Activated naive CD8-positive, alpha-beta T cell treated with anti-CD3 and anti-CD28 coated beads, Interleukin-2, amount 50 U/mL, for 24 hours (primary cell): ENCODE measurements at regions not wholly inside any gene's neighbourhood (a gene's known extent, or its start where the extent isn't known, plus 50 kb on each side); places are given as distances from the start of the nearest gene placed in this dataset.
"Not testable (repeated sequence)": the region's sequence is repeated elsewhere in the genome, so short reads cannot be mapped to it uniquely, and the experiment has no call there.

Experiments used
- ATAC-seq: fragments of 150-1000 bp; cut with Tn5 transposase; one replicate; pipeline ENCODE4 v1.10.0; 2021
- DNase-seq: peaks from one replicate; pipeline ENCODE4 v3.0.0; 2021
- H3K27ac Mint-ChIP-seq: one replicate; pipeline ENCODE4 v1.8.0; 2021; ENCODE audit warnings: mild to moderate bottlenecking, mixed read lengths
- H3K27me3 Mint-ChIP-seq: one replicate; pipeline ENCODE4 v1.8.0; 2021; ENCODE audit warnings: mixed read lengths
- H3K36me3 Mint-ChIP-seq: one replicate; pipeline ENCODE4 v1.8.0; 2021; ENCODE audit warnings: low read depth, mixed read lengths
- H3K4me1 Mint-ChIP-seq: one replicate; pipeline ENCODE4 v1.8.0; 2021; ENCODE audit warnings: mixed read lengths
- H3K4me3 Mint-ChIP-seq: one replicate; pipeline ENCODE4 v1.8.0; 2021; ENCODE audit warnings: mild to moderate bottlenecking, moderate library complexity, mixed read lengths
- H3K9me3 Mint-ChIP-seq: one replicate; pipeline ENCODE4 v1.8.0; 2021; ENCODE audit warnings: mixed read lengths

DNA sequence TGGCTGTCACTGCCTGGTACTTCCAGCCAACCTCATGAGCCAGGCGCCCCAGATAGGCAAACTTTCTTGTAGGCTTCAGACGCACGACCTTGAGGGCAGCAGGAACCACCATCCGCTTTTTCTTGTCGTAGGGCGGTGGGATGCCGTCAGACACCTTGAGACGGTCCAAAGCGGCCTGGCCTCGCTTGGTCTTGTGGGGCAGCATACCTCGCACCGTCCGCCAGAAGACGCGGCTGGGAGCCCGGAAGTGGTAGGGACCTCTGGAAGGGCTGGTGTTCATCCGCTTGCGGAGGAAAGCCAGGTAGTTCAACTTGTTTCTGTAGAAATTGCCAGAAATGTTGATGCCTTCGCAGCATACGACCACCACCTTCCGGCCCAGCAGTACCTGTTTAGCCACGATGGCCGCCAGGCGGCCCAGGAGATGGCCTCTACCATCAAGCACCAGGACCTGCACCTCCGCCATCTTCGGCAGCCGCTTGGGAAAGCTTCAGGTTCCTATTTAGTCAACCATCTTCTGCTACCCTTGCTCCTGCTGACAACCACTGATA lies 1412.3 kb downstream of the OLFM4 start:
- H3K4me3 Mint-ChIP-seq, ATAC-seq, H3K27ac Mint-ChIP-seq, H3K4me1 Mint-ChIP-seq, H3K36me3 Mint-ChIP-seq, H3K27me3 Mint-ChIP-seq, DNase-seq: not testable (repeated sequence)
- peaks cover 27% of the 10 kb centered on the region for H3K9me3 Mint-ChIP-seq

- no peak overlapping the region for H3K4me3 Mint-ChIP-seq
- no peaks in the 10 kb centered on the region for H3K27me3 Mint-ChIP-seq
- peaks cover 19% of the 10 kb centered on the region for H3K9me3 Mint-ChIP-seq
- ATAC-seq, result no peak
- DNase-seq, result no peak
- no peak overlapping the region for H3K27ac Mint-ChIP-seq
- H3K4me1 Mint-ChIP-seq, result no peaks in the 10 kb centered on the region
- no peaks in the 10 kb centered on the region for H3K36me3 Mint-ChIP-seq
Measured at GRCh38 chr13:54445453-54445852, 1416.8 kb downstream of the OLFM4 start.

GRCh38 chr13:54445865-54446264 lies 1417.3 kb downstream of the OLFM4 start:
- Mint-ChIP-seq H3K9me3 (peaks cover 23% of the 10 kb centered on the region), H3K4me1 (no peaks in the 10 kb centered on the region), H3K36me3 (no peaks in the 10 kb centered on the region), H3K27me3 (no peaks in the 10 kb centered on the region), H3K4me3 (no peak overlapping the region), H3K27ac (no peak overlapping the region)
- no peak for DNase-seq
- ATAC-seq, result no peak

- peaks cover 27% of the 10 kb centered on the region for H3K9me3 Mint-ChIP-seq
- no peak for ATAC-seq
- no peak overlapping the region for H3K4me3 Mint-ChIP-seq
- H3K27ac Mint-ChIP-seq, result no peak overlapping the region
- no peak for DNase-seq
- H3K4me1 Mint-ChIP-seq, result no peaks in the 10 kb centered on the region
- no peaks in the 10 kb centered on the region for H3K36me3 Mint-ChIP-seq
- no peaks in the 10 kb centered on the region for H3K27me3 Mint-ChIP-seq
Measured at GRCh38 chr13:54449922-54450321, 1421.3 kb downstream of the OLFM4 start.

GRCh38 chr13:54484166-54484565 lies 1455.6 kb downstream of the OLFM4 start:
- no peaks in the 10 kb centered on the region for H3K4me1 Mint-ChIP-seq
- DNase-seq (no peak), ATAC-seq (no peak)
- H3K27me3 Mint-ChIP-seq, result no peaks in the 10 kb centered on the region
- H3K9me3 Mint-ChIP-seq, result peaks cover 5% of the 10 kb centered on the region
- H3K27ac Mint-ChIP-seq, result no peak overlapping the region
- H3K36me3 Mint-ChIP-seq, result no peaks in the 10 kb centered on the region
- no peak overlapping the region for H3K4me3 Mint-ChIP-seq

DNA sequence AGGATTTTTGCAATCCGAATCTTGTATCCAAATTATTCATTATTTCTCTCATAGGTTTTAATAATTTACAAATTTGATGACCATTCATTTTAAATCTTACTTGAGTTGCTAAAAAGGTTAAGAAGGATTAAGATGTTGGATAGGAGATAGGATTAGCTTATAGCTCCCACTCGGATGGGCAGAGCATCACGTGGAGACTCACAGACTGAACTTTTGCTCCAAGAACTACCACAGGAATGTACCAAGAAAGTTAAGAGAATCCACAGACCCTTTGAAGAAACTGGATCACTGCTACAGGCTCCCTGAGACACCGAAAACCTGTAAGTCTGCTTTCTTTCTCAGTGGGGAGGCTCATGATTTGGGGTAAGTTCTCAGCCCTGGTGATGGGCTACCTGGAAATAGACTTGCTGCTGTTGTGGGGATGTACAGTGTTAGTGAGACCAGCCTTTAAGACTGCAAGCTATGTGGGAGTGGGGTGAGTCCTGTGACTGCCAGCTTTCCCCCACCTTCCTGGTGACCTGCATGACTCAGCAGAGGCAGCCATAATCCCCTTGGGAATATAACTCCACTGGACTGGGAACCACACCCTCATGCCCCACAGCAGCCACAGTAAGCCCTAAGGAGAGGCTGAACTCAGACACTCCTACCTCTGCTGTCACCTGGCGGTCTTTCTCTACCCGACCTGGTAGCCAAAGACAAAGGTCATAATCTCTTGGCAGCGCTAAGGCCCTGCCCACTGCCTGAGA lies 1458.0 kb downstream of the OLFM4 start:
- H3K27me3 Mint-ChIP-seq, result no peaks in the 10 kb centered on the region
- DNase-seq (no peak), ATAC-seq (no peak)
- peaks cover 6% of the 10 kb centered on the region for H3K9me3 Mint-ChIP-seq
- no peaks in the 10 kb centered on the region for H3K4me1 Mint-ChIP-seq
- H3K36me3 Mint-ChIP-seq, result no peaks in the 10 kb centered on the region
- no peak overlapping the region for H3K4me3 Mint-ChIP-seq
- H3K27ac Mint-ChIP-seq, result no peak overlapping the region

DNA sequence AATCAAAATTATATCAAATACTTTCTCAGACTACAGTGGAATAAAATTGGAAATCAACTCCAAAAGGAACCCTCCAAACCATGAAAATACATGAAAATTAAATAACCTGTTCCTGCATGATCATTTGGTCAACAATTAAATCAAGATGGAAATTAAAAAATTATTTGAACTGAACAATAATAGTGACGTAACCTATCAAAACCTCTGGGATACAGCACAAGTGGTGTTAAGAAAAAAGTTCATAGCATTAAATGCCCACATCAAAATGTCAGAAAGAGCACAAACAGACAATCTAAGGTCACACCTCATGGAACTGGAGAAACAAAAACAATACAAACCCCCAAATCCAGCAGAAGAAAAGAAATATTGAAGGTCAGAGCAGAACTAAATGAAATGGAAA lies 1460.7 kb downstream of the OLFM4 start:
- Mint-ChIP-seq H3K9me3 (peaks cover 10% of the 10 kb centered on the region), H3K4me3 (no peak overlapping the region), H3K36me3 (no peaks in the 10 kb centered on the region), H3K27ac (no peak overlapping the region), H3K27me3 (no peaks in the 10 kb centered on the region), H3K4me1 (no peaks in the 10 kb centered on the region)
- DNase-seq, result no peak
- ATAC-seq, result no peak

GRCh38 chr13:54492995-54493394 lies 1464.4 kb downstream of the OLFM4 start:
- Mint-ChIP-seq H3K27ac (no peak overlapping the region), H3K27me3 (no peaks in the 10 kb centered on the region), H3K9me3 (peaks cover 22% of the 10 kb centered on the region), H3K36me3 (no peaks in the 10 kb centered on the region), H3K4me3 (no peak overlapping the region), H3K4me1 (no peaks in the 10 kb centered on the region)
- no peak for ATAC-seq
- no peak for DNase-seq

DNA sequence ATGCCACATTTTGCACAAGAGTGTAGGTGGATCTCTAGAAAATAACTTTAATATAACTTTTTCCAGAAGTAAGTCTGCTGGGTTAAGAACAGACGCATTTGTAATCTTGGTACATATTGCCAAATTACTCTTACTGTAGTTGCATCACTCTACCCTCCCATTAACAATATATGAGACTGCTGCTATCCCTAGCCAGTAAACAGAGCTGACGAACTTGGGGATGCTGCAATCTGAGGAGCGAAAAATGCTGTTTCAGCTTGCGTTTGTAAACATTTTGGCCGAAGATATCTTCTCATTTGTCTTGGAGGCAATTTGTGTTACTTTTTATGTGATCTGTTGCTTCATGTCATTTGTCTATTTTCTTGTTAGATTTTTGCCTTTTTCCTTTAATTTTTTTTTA lies 1482.8 kb downstream of the OLFM4 start:
- no peaks in the 10 kb centered on the region for H3K4me1 Mint-ChIP-seq
- no peaks in the 10 kb centered on the region for H3K36me3 Mint-ChIP-seq
- ATAC-seq, result no peak

GRCh38 chr13:54513254-54513653 lies 1484.6 kb downstream of the OLFM4 start:
- H3K4me3 Mint-ChIP-seq, result no peak overlapping the region
- H3K27ac Mint-ChIP-seq, result no peak overlapping the region
- no peak for ATAC-seq
- no peaks in the 10 kb centered on the region for H3K4me1 Mint-ChIP-seq
- DNase-seq, result no peak
- H3K36me3 Mint-ChIP-seq, result no peaks in the 10 kb centered on the region
- peaks cover 1% of the 10 kb centered on the region for H3K9me3 Mint-ChIP-seq
- no peaks in the 10 kb centered on the region for H3K27me3 Mint-ChIP-seq

More for the DNA sequence above, 1482.8 kb downstream of the OLFM4 start:
- Mint-ChIP-seq H3K9me3 (peaks cover 3% of the 10 kb centered on the region), H3K27me3 (no peaks in the 10 kb centered on the region), H3K4me3 (no peak overlapping the region), H3K27ac (no peak overlapping the region)
- no peak for DNase-seq

GRCh38 chr13:54536112-54536511 lies 1507.5 kb downstream of the OLFM4 start:
- Mint-ChIP-seq H3K4me3 (no peak overlapping the region), H3K27me3 (no peaks in the 10 kb centered on the region), H3K27ac (no peak overlapping the region), H3K36me3 (no peaks in the 10 kb centered on the region), H3K4me1 (no peaks in the 10 kb centered on the region), H3K9me3 (peaks cover 5% of the 10 kb centered on the region)
- ATAC-seq (no peak), DNase-seq (no peak)

DNA sequence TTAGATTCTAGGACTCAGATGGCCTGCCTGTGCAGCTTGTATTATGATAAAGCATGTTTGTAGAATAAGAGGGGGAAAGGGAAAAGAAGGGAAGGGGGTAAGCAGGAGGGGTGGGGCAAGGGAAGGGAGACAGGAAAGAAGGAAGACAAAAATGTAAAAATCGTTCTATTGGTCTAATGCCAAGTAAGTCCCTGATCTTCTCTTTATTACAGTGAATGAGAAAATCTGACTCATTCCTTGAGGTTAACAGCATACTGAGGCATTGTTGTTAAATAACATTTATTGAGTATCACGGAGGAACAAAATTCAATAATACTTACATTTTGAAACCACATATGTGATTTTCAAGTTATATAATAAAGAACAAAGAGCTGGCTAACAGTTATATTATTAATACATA lies 1534.7 kb downstream of the OLFM4 start:
- Mint-ChIP-seq H3K9me3 (peaks cover 6% of the 10 kb centered on the region), H3K4me1 (no peaks in the 10 kb centered on the region), H3K27ac (no peak overlapping the region), H3K36me3 (no peaks in the 10 kb centered on the region), H3K27me3 (no peaks in the 10 kb centered on the region), H3K4me3 (no peak overlapping the region)
- ATAC-seq (no peak), DNase-seq (no peak)

DNA sequence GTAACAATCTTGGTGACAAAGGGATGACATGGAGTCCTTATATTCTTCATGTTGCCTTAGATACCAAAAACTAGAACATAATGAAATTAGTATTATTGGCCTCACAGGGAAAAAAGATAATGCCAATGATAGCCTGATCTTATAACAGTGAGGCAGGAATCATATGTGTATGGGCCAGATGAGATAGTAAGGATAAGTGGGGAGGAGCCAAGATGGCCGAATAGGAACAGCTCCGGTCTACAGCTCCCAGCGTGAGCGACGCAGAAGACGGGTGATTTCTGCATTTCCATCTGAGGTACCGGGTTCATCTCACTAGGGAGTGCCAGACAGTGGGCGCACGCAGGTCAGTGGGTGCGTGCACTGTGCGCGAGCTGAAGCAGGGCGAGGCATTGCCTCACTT lies 1543.4 kb downstream of the OLFM4 start:
- H3K27me3 Mint-ChIP-seq, DNase-seq, H3K4me3 Mint-ChIP-seq, H3K36me3 Mint-ChIP-seq, ATAC-seq, H3K27ac Mint-ChIP-seq, H3K4me1 Mint-ChIP-seq: not testable (repeated sequence)
- peaks cover 26% of the 10 kb centered on the region for H3K9me3 Mint-ChIP-seq

- Mint-ChIP-seq H3K36me3 (no peaks in the 10 kb centered on the region), H3K27ac (no peak overlapping the region), H3K27me3 (no peaks in the 10 kb centered on the region), H3K4me1 (no peaks in the 10 kb centered on the region), H3K9me3 (peaks cover 30% of the 10 kb centered on the region), H3K4me3 (no peak overlapping the region)
- ATAC-seq (no peak), DNase-seq (no peak)
Measured at GRCh38 chr13:54573186-54573585, 1544.6 kb downstream of the OLFM4 start.

GRCh38 chr13:54574791-54575190 lies 1546.2 kb downstream of the OLFM4 start:
- Mint-ChIP-seq H3K27ac (no peak overlapping the region), H3K27me3 (no peaks in the 10 kb centered on the region), H3K4me1 (no peaks in the 10 kb centered on the region), H3K4me3 (no peak overlapping the region), H3K9me3 (peaks cover 23% of the 10 kb centered on the region), H3K36me3 (no peaks in the 10 kb centered on the region)
- DNase-seq (no peak), ATAC-seq (no peak)

DNA sequence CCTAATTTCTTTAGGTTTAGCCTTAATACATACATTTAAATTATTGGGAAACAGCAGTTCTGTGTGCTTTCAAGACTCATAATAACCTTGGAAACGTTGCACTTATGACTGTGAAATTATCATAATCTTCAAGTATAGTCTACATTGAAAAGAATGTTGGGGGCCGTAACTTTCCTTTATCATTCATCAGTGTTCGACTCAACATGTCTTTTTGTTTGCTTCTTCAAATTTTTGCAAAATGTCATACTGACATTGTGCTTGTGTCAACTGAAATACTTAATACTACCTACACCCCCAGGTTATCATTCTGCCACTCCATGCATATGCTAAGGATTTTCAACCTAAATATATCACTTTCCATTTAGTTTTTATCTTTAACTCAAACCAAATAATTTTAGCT lies 1562.9 kb downstream of the OLFM4 start:
- peaks cover 11% of the 10 kb centered on the region for H3K9me3 Mint-ChIP-seq
- H3K27me3 Mint-ChIP-seq, result no peaks in the 10 kb centered on the region
- H3K27ac Mint-ChIP-seq, result no peak overlapping the region
- ATAC-seq (no peak), DNase-seq (no peak)
- H3K36me3 Mint-ChIP-seq, result no peaks in the 10 kb centered on the region
- no peak overlapping the region for H3K4me3 Mint-ChIP-seq
- no peaks in the 10 kb centered on the region for H3K4me1 Mint-ChIP-seq
